ENCODE measurements at regions not wholly inside any gene's neighbourhood (a gene's known extent, or its start where the extent isn't known, plus 50 kb on each side); places are given as distances from the start of the nearest gene placed in this dataset.
A peak's percentile ranks its signal among the peaks of the same experiment; 100 is the strongest.
"Not testable (repeated sequence)": the region's sequence is repeated elsewhere in the genome, so short reads cannot be mapped to it uniquely, and the experiment has no call there.

GRCh38 chr3:28150465-28151206 lies 90.8 kb upstream of the CMC1 start:
- ChIA-PET POLR2A (no interaction called here), CTCF (no interaction called here)
- intact Hi-C loops (cut with micrococcal nuclease), result no loop called here
- Mint-ChIP-seq H3K27me3 (peaks cover 3% of the 10 kb centered on the region), H3K27ac (no peak overlapping the region), H3K36me3 (peaks cover 3% of the 10 kb centered on the region), H3K4me1 (ENCODE audit: low read depth) (peaks cover 9% of the 10 kb centered on the region), H3K9me3 (peaks cover 4% of the 10 kb centered on the region), H3K4me3 (no peak overlapping the region)
- DNase-seq, result no peak

GRCh38 chr3:28151207-28151550 lies 90.2 kb upstream of the CMC1 start:
- Mint-ChIP-seq H3K36me3 (peaks cover 3% of the 10 kb centered on the region), H3K27me3 (peaks cover 5% of the 10 kb centered on the region), H3K4me3 (no peak overlapping the region), H3K4me1 (ENCODE audit: low read depth) (peaks cover 9% of the 10 kb centered on the region), H3K27ac (no peak overlapping the region), H3K9me3 (peaks cover 4% of the 10 kb centered on the region)
- CTCF ChIA-PET, result no interaction called here
- no peak for DNase-seq
- POLR2A ChIA-PET, result no interaction called here
- intact Hi-C loops (cut with micrococcal nuclease), result no loop called here

GRCh38 chr3:28151608-28152228 lies 89.7 kb upstream of the CMC1 start:
- intact Hi-C loops (cut with micrococcal nuclease), result no loop called here
- ChIA-PET CTCF (no interaction called here), POLR2A (no interaction called here)
- no peak overlapping the region for H3K27ac Mint-ChIP-seq
- peak; percentile 10 for DNase-seq
- peaks cover 4% of the 10 kb centered on the region for H3K9me3 Mint-ChIP-seq
- no peak overlapping the region for H3K4me3 Mint-ChIP-seq
- peaks cover 9% of the 10 kb centered on the region for H3K4me1 Mint-ChIP-seq (ENCODE audit: low read depth)
- peaks cover 5% of the 10 kb centered on the region for H3K27me3 Mint-ChIP-seq
- H3K36me3 Mint-ChIP-seq, result peaks cover 3% of the 10 kb centered on the region

GRCh38 chr3:28155631-28156030 lies 85.8 kb upstream of the CMC1 start:
- Mint-ChIP-seq H3K27me3 (peaks cover 5% of the 10 kb centered on the region), H3K36me3 (peaks cover 14% of the 10 kb centered on the region)
- CTCF ChIA-PET, result no interaction called here

GRCh38 chr3:28156599-28156998 lies 84.8 kb upstream of the CMC1 start:
- CTCF ChIA-PET, result not testable (repeated sequence)

More at GRCh38 chr3:28155631-28156030, 85.8 kb upstream of the CMC1 start:
- Mint-ChIP-seq H3K9me3 (peaks cover 28% of the 10 kb centered on the region), H3K4me1 (ENCODE audit: low read depth) (peaks cover 9% of the 10 kb centered on the region), H3K27ac (no peak overlapping the region), H3K4me3 (no peak overlapping the region)
- intact Hi-C loops (cut with micrococcal nuclease), result no loop called here
- no peak for DNase-seq
- POLR2A ChIA-PET, result no interaction called here

GRCh38 chr3:28171962-28172361 lies 69.5 kb upstream of the CMC1 start:
- H3K9me3 Mint-ChIP-seq, result no peaks in the 10 kb centered on the region
- ChIA-PET CTCF (interaction anchor here (1.1 to 2.2 kb wide), 2 partner anchors 156 to 460 kb away, joined by 3 to 6 read pairs; no protein-coding TSS in a partner anchor), POLR2A (no interaction called here)
- intact Hi-C loops (cut with micrococcal nuclease), result loop anchor here (1.0 kb wide), 1 partner anchor 69 kb away; the partner anchor contains the start of gene CMC1
- peak overlapping the region; percentile 12 for H3K4me3 Mint-ChIP-seq
- peak overlapping the region; percentile 72 for H3K27ac Mint-ChIP-seq
- peaks cover 5% of the 10 kb centered on the region for H3K36me3 Mint-ChIP-seq
- no peak for DNase-seq
- H3K27me3 Mint-ChIP-seq, result peaks cover 2% of the 10 kb centered on the region
- peaks cover 10% of the 10 kb centered on the region for H3K4me1 Mint-ChIP-seq (ENCODE audit: low read depth)

More at GRCh38 chr3:28156599-28156998, 84.8 kb upstream of the CMC1 start:
- peaks cover 14% of the 10 kb centered on the region for H3K36me3 Mint-ChIP-seq
- H3K27ac Mint-ChIP-seq; intact Hi-C loops (cut with micrococcal nuclease); DNase-seq; POLR2A ChIA-PET; H3K4me3 Mint-ChIP-seq; H3K4me1 Mint-ChIP-seq (ENCODE audit: low read depth); H3K27me3 Mint-ChIP-seq: not testable (repeated sequence)
- H3K9me3 Mint-ChIP-seq, result peaks cover 28% of the 10 kb centered on the region

- peaks cover 2% of the 10 kb centered on the region for H3K27me3 Mint-ChIP-seq
- intact Hi-C loops (cut with micrococcal nuclease), result loop anchor here (1.0 kb wide), 1 partner anchor 69 kb away; the partner anchor contains the start of gene CMC1
- POLR2A ChIA-PET, result no interaction called here
- H3K27ac Mint-ChIP-seq, result no peak overlapping the region
- H3K4me1 Mint-ChIP-seq (ENCODE audit: low read depth), result peaks cover 10% of the 10 kb centered on the region
- no peak for DNase-seq
- H3K4me3 Mint-ChIP-seq, result no peak overlapping the region
- CTCF ChIA-PET, result interaction anchor here (2.2 kb wide), 1 partner anchor 156 kb away, joined by 6 read pairs; no protein-coding TSS in a partner anchor
- H3K9me3 Mint-ChIP-seq, result no peaks in the 10 kb centered on the region
- H3K36me3 Mint-ChIP-seq, result peaks cover 5% of the 10 kb centered on the region
These were observed 68.7 kb upstream of the CMC1 start for GRCh38 chr3:28172748-28173147.

GRCh38 chr3:28173836-28174235 lies 67.6 kb upstream of the CMC1 start:
- no peak for DNase-seq
- no peak overlapping the region for H3K27ac Mint-ChIP-seq
- CTCF ChIA-PET, result no interaction called here
- no peaks in the 10 kb centered on the region for H3K9me3 Mint-ChIP-seq
- H3K4me3 Mint-ChIP-seq, result no peak overlapping the region
- peaks cover 5% of the 10 kb centered on the region for H3K36me3 Mint-ChIP-seq
- POLR2A ChIA-PET, result no interaction called here
- intact Hi-C loops (cut with micrococcal nuclease), result no loop called here
- peaks cover 10% of the 10 kb centered on the region for H3K4me1 Mint-ChIP-seq (ENCODE audit: low read depth)
- peaks cover 2% of the 10 kb centered on the region for H3K27me3 Mint-ChIP-seq

- no peak overlapping the region for H3K27ac Mint-ChIP-seq
- CTCF ChIA-PET, result no interaction called here
- DNase-seq, result no peak
- intact Hi-C loops (cut with micrococcal nuclease), result no loop called here
- POLR2A ChIA-PET, result no interaction called here
- no peak overlapping the region for H3K4me3 Mint-ChIP-seq
- peaks cover under 1% of the 10 kb centered on the region for H3K9me3 Mint-ChIP-seq
- H3K27me3 Mint-ChIP-seq, result no peaks in the 10 kb centered on the region
- H3K4me1 Mint-ChIP-seq (ENCODE audit: low read depth), result no peaks in the 10 kb centered on the region
- H3K36me3 Mint-ChIP-seq, result no peaks in the 10 kb centered on the region
These were observed 54.7 kb upstream of the CMC1 start for GRCh38 chr3:28186748-28187147.

GRCh38 chr3:28188686-28189085 lies 52.7 kb upstream of the CMC1 start:
- no peaks in the 10 kb centered on the region for H3K9me3 Mint-ChIP-seq
- H3K4me3 Mint-ChIP-seq, result no peak overlapping the region
- H3K27me3 Mint-ChIP-seq, result no peaks in the 10 kb centered on the region
- H3K4me1 Mint-ChIP-seq (ENCODE audit: low read depth), result no peaks in the 10 kb centered on the region
- CTCF ChIA-PET, result no interaction called here
- H3K27ac Mint-ChIP-seq, result no peak overlapping the region
- DNase-seq, result no peak
- no peaks in the 10 kb centered on the region for H3K36me3 Mint-ChIP-seq
- POLR2A ChIA-PET, result no interaction called here
- intact Hi-C loops (cut with micrococcal nuclease), result no loop called here

GRCh38 chr3:28191363-28191762 lies 50.1 kb upstream of the CMC1 start:
- intact Hi-C loops (cut with micrococcal nuclease), result no loop called here
- POLR2A ChIA-PET, result no interaction called here
- no peaks in the 10 kb centered on the region for H3K27me3 Mint-ChIP-seq
- no peak for DNase-seq
- CTCF ChIA-PET, result no interaction called here
- no peaks in the 10 kb centered on the region for H3K9me3 Mint-ChIP-seq
- H3K4me3 Mint-ChIP-seq, result no peak overlapping the region
- H3K36me3 Mint-ChIP-seq, result no peaks in the 10 kb centered on the region
- H3K27ac Mint-ChIP-seq, result no peak overlapping the region
- no peaks in the 10 kb centered on the region for H3K4me1 Mint-ChIP-seq (ENCODE audit: low read depth)
